HL-60 (cell line): ENCODE measurements at regions not wholly inside any gene's neighbourhood (a gene's known extent, or its start where the extent isn't known, plus 50 kb on each side); places are given as distances from the start of the nearest gene placed in this dataset.

Experiments
- CTCF ChIP-seq: IDR thresholded peaks from one replicate; pipeline ENCODE4 v1.5.1; 2011; ENCODE audit warnings: low read length, control low read depth, inconsistent platforms; ENCODE audit not compliant: insufficient read depth
- TF ChIP-seq, protein P1 (sequence below): IDR thresholded peaks from 2 replicates; pipeline ENCODE4 v1.6.1; 2012; ENCODE audit warnings: low read depth; ENCODE audit not compliant: insufficient replicate concordance

DNA sequence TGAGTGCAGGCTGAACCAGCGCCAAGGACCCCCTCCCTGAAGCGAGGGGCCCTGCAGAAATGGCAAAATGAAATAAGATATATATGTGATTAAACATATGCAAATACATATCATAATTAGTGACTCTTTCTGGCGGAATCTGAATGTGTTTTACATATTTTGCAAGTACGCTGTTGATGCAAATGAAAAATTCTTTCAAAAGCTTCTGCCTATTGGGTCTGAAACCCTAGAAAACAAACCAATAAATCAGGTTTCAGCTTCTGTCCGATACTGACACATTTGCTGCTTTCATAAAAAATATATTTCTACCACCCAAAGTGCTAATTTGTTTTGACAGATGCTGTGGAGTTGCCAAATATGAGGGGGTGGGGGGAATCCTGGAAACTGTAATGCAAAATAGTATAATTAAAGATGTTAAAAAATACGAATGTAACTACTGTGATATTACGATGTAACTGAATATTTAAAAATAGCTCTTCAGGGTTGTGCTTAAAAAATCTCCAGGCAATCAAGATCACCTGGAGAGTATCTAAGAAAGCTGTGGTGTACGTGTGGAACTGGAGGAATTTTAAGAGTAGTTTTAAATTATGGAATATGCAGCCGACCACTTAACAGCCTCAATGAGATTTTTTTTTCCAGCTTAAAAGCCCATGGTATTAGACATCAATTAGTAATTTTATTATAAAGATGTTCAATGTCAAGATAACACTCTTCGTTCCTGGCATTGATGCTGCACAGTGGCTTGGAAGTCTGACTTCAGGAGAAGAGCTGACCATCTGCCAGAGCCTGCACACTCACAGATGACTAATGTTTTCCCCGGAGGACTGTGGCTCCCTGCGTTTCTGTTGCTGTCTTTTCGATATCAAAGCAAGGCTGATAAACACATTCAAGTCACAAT is 122.2 kb upstream of the RCN1 start:
- TF ChIP-seq CTCF = no peak
- TF ChIP-seq, protein P1, sequence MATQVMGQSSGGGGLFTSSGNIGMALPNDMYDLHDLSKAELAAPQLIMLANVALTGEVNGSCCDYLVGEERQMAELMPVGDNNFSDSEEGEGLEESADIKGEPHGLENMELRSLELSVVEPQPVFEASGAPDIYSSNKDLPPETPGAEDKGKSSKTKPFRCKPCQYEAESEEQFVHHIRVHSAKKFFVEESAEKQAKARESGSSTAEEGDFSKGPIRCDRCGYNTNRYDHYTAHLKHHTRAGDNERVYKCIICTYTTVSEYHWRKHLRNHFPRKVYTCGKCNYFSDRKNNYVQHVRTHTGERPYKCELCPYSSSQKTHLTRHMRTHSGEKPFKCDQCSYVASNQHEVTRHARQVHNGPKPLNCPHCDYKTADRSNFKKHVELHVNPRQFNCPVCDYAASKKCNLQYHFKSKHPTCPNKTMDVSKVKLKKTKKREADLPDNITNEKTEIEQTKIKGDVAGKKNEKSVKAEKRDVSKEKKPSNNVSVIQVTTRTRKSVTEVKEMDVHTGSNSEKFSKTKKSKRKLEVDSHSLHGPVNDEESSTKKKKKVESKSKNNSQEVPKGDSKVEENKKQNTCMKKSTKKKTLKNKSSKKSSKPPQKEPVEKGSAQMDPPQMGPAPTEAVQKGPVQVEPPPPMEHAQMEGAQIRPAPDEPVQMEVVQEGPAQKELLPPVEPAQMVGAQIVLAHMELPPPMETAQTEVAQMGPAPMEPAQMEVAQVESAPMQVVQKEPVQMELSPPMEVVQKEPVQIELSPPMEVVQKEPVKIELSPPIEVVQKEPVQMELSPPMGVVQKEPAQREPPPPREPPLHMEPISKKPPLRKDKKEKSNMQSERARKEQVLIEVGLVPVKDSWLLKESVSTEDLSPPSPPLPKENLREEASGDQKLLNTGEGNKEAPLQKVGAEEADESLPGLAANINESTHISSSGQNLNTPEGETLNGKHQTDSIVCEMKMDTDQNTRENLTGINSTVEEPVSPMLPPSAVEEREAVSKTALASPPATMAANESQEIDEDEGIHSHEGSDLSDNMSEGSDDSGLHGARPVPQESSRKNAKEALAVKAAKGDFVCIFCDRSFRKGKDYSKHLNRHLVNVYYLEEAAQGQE = no peak
